Tibial artery (tissue), 4 donors: ENCODE measurements at regions not wholly inside any gene's neighbourhood (a gene's known extent, or its start where the extent isn't known, plus 50 kb on each side); places are given as distances from the start of the nearest gene placed in this dataset.

ENCODE experiments used
- DNase-seq, 2 donors: peaks; one replicate each; pipeline ENCODE4 v3.0.0-alpha.2; 2019
- H3K27ac ChIP-seq, 2 donors: fragments of 200-600 bp; sonication (generic) in 1 of 2; 1 replicate in 1 of 2; 2 replicates in 1 of 2; pipeline ENCODE4 v1.5.1; 2018 to 2019; ENCODE audit warnings: mild to moderate bottlenecking in 1 of 2
- H3K27me3 ChIP-seq, 2 donors: fragments of 200-600 bp; sonication (generic) in 1 of 2; one replicate each; pipeline versions ENCODE4 v1.5.1 to v1.6.0; 2016 to 2019
- H3K36me3 ChIP-seq, 3 donors: fragments of 200-600 bp; sonication (generic) in 2 of 3; one replicate each; pipeline ENCODE4 v1.5.1; 2016 to 2019; ENCODE audit warnings: mild to moderate bottlenecking in 2 of 3
- H3K4me1 ChIP-seq, 4 donors: fragments of 200-600 bp; sonication (generic) in 2 of 4; 1 replicate in 3 of 4; 2 replicates in 1 of 4; pipeline ENCODE4 v1.5.1; 2016 to 2019
- H3K4me3 ChIP-seq, 2 donors: fragments of 200-600 bp; sonication (generic) in 1 of 2; 1 replicate in 1 of 2; 2 replicates in 1 of 2; pipeline ENCODE4 v1.5.1; 2018 to 2019; ENCODE audit warnings: mild to moderate bottlenecking in 2 of 2
- H3K9me3 ChIP-seq, 3 donors: fragments of 200-600 bp; sonication (generic) in 1 of 3; one replicate each; pipeline ENCODE4 v1.5.1; 2016 to 2019
- intact Hi-C: fragments of 100-400 bp; cut with DNase I; formaldehyde crosslinking; loops from one replicate; pipeline ENCODE4 v1.15.0; 2023; ENCODE audit warnings: low total_unique reads
- TF ChIP-seq, protein P1 (sequence below), 2 experiments: fragments of 200-600 bp in 1 of 2; fragments of 450-650 bp in 1 of 2; IDR thresholded peaks; one replicate each; pipeline ENCODE4 v1.5.1; 2017 to 2019; ENCODE audit warnings: antibody characterized with exemption in 2 of 2, mild to moderate bottlenecking in 1 of 2, moderate library complexity in 1 of 2

GRCh38 chr7:54153462-54153861 lies 388.7 kb upstream of the VSTM2A start:
- no peak for DNase-seq
- intact Hi-C loops, result no loop called here
- Histone ChIP-seq H3K4me3 (no peak overlapping the region), H3K4me1 (no peaks in the 10 kb centered on the region), H3K27ac (no peak overlapping the region), H3K9me3 (no peaks in the 10 kb centered on the region), H3K27me3 (no peaks in the 10 kb centered on the region), H3K36me3 (no peaks in the 10 kb centered on the region)
- TF ChIP-seq, protein P1, sequence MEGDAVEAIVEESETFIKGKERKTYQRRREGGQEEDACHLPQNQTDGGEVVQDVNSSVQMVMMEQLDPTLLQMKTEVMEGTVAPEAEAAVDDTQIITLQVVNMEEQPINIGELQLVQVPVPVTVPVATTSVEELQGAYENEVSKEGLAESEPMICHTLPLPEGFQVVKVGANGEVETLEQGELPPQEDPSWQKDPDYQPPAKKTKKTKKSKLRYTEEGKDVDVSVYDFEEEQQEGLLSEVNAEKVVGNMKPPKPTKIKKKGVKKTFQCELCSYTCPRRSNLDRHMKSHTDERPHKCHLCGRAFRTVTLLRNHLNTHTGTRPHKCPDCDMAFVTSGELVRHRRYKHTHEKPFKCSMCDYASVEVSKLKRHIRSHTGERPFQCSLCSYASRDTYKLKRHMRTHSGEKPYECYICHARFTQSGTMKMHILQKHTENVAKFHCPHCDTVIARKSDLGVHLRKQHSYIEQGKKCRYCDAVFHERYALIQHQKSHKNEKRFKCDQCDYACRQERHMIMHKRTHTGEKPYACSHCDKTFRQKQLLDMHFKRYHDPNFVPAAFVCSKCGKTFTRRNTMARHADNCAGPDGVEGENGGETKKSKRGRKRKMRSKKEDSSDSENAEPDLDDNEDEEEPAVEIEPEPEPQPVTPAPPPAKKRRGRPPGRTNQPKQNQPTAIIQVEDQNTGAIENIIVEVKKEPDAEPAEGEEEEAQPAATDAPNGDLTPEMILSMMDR (IDR thresholded peaks at IDR 0.05), result no peak

DNA sequence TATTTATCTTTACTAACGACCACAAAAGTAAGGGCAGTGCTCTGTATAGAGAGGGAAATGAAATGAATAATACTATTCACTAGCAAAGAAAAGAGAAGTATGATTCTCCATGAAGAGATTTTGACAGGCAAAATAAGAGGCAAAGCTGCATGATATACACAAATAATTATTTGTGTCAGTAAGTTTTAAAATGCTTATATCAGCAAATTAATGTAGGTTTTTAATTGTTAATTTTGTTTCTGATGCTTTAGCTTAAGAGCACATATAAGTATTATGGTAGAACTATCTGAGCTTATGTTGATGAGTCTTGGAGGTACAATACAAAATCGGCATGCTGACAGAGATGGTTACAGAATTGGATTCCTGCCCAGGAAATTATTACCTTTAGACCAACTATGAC lies 383.1 kb upstream of the VSTM2A start:
- TF ChIP-seq, protein P1 (IDR thresholded peaks at IDR 0.05), result no peak
- Histone ChIP-seq H3K4me3 (no peak overlapping the region), H3K27ac (no peak overlapping the region), H3K36me3 (no peaks in the 10 kb centered on the region), H3K27me3 (no peaks in the 10 kb centered on the region), H3K9me3 (no peaks in the 10 kb centered on the region), H3K4me1 (no peaks in the 10 kb centered on the region)
- intact Hi-C loops, result no loop called here
- DNase-seq, result no peak

DNA sequence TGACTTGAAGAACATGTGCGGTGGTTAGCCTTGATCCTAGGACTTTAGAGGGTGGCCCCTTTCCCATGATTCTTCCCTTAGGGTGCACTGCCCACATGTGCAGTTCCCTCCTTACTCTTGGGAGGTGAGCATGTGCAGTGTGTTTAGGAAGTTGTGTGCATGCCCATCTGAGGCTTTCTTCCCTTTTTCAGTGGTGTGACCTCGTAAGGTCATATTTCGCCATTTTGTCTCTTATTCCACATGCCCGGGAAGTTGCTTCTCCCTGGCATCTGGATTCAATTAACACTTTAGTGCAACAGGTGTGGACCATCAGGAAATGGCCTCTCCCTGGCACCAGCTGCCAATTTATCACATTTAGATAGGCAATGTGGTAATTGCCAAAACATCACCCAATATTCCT lies 380.6 kb upstream of the VSTM2A start:
- intact Hi-C loops, result no loop called here
- Histone ChIP-seq H3K27me3 (no peaks in the 10 kb centered on the region), H3K9me3 (no peaks in the 10 kb centered on the region), H3K4me1 (no peaks in the 10 kb centered on the region), H3K4me3 (no peak overlapping the region), H3K36me3 (no peaks in the 10 kb centered on the region), H3K27ac (no peak overlapping the region)
- TF ChIP-seq, protein P1 (IDR thresholded peaks at IDR 0.05), result no peak
- no peak for DNase-seq

DNA sequence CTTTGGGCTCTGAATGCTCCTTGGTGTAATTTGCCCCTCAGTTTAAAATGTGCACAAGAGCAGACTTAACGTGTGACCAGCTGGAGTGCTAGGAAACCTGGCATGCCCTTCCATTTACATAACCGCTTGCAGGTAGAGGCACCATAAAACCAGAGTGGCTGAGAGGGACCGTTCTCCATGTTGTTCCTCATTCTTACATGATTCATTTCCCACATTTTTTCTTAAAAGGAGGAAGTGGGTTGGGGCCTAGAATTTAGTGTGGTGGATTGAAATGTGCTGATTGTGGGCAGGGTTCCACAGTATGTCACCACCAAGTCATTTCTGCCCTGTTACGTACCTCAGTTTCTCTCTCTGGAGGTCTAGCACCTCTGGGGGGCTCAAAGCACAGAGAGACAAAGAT lies 375.8 kb upstream of the VSTM2A start:
- Histone ChIP-seq H3K27me3 (no peaks in the 10 kb centered on the region), H3K36me3 (no peaks in the 10 kb centered on the region), H3K9me3 (no peaks in the 10 kb centered on the region), H3K4me3 (no peak overlapping the region), H3K27ac (no peak overlapping the region), H3K4me1 (no peaks in the 10 kb centered on the region)
- no peak for DNase-seq
- TF ChIP-seq, protein P1 (IDR thresholded peaks at IDR 0.05), result no peak
- intact Hi-C loops, result no loop called here

DNA sequence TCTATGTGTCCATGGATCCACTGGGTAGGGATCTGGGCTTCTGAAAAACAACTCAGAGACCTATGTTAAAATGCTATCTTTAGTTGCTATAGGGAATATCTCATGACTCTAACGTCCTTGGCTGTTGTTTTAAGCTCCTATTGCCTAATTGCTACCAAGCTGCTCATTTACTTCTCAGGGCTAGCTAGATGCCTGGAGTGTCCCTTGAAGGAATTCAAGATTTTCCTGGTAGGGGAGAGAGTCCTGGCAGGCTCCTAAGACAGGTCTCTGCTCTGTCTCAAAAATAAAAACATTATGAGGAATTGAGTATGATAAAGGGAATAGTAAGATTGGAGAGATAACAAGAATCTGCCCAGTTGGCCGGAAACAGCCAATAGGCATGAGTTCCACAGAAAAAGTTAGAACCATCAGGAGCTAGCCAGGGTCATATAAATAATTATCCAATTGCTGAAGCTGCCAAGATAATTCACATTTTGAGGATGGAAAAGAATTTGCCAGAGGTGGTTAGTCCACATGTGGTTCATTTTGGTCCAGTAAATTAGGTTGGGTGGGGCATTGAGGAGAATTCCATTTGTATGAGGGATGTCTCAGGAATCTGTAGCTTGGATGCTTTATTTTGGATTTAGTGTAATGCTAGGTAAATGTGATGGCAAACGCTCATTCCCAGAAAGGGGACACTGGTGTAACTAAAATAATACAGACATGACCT lies 362.7 kb upstream of the VSTM2A start:
- Histone ChIP-seq H3K27me3 (no peaks in the 10 kb centered on the region), H3K36me3 (no peaks in the 10 kb centered on the region), H3K27ac (no peak overlapping the region), H3K9me3 (no peaks in the 10 kb centered on the region), H3K4me1 (no peaks in the 10 kb centered on the region), H3K4me3 (no peak overlapping the region)
- TF ChIP-seq, protein P1 (IDR thresholded peaks at IDR 0.05), result no peak
- DNase-seq, result no peak
- intact Hi-C loops, result no loop called here

- H3K27ac ChIP-seq, result no peak overlapping the region
- H3K4me3 ChIP-seq, result no peak overlapping the region
- no peaks in the 10 kb centered on the region for H3K9me3 ChIP-seq
- no peaks in the 10 kb centered on the region for H3K4me1 ChIP-seq
- no peak for DNase-seq
- no peaks in the 10 kb centered on the region for H3K36me3 ChIP-seq
- no peaks in the 10 kb centered on the region for H3K27me3 ChIP-seq
- intact Hi-C loops, result no loop called here
- TF ChIP-seq, protein P1 (IDR thresholded peaks at IDR 0.05), result no peak
Measured at GRCh38 chr7:54180796-54181195, 361.4 kb upstream of the VSTM2A start.
